GM12878 (cell line): ENCODE measurements at regions not wholly inside any gene's neighbourhood (a gene's known extent, or its start where the extent isn't known, plus 50 kb on each side); places are given as distances from the start of the nearest gene placed in this dataset.

ENCODE experiments used
- ATAC-seq: fragments of 200-7000 bp; cut with Tn5 transposase; 3 replicates; pipeline ENCODE4 v1.9.1; 2020; ENCODE audit warnings: mild to moderate bottlenecking, moderate library complexity
- BruUV-seq: library from RNA; stranded (reverse); fragments of 400-500 nt; replicated peaks from 2 replicates; lab custom pipeline; 2021; lab: Mats Ljungman, UMichigan
- CTCF ChIA-PET: fragments of 300-600 bp; sonication (Branson Sonifier 250); formaldehyde crosslinking; extraction: SDS; loops from one replicate; lab custom pipeline; 2021; ENCODE audit warnings: inconsistent platforms; lab: Yijun Ruan, JAX
- POLR2A ChIA-PET: fragments of 350-600 bp; formaldehyde crosslinking; extraction: SDS; loops from one replicate; lab custom pipeline; 2021; ENCODE audit warnings: inconsistent platforms; lab: Charles Lee
- RAD21 ChIA-PET: fragments of 300-600 bp; sonication (Branson Sonifier 250); formaldehyde crosslinking; loops from one replicate; lab custom pipeline; 2023; ENCODE audit warnings: antibody characterized with exemption; ENCODE audit not compliant: unreplicated experiment; lab: Charles Lee
- SMC1A ChIA-PET: fragments of 300-600 bp; sonication (Branson Sonifier 250); formaldehyde crosslinking; loops from one replicate; lab custom pipeline; 2023; ENCODE audit not compliant: unreplicated experiment, uncharacterized antibody; lab: Charles Lee
- DNase-seq: peaks from one replicate; pipeline ENCODE4 v3.0.0-alpha.2; 2011; ENCODE audit warnings: low read depth, low spot score
- FAIRE-seq: peaks from 3 replicates; lab custom pipeline; 2011; peaks lifted over from hg19 to GRCh38; lab: Jason Lieb, UNC
- H2AFZ ChIP-seq: 2 replicates; pipeline ENCODE4 v1.6.0; 2011; ENCODE audit warnings: low read depth, low read length, control low read depth; ENCODE audit not compliant: control insufficient read depth
- H3K27ac ChIP-seq: 2 replicates; pipeline ENCODE4 v1.5.1; 2011; ENCODE audit warnings: control low read depth; ENCODE audit not compliant: control insufficient read depth, insufficient read depth
- H3K27me3 ChIP-seq, 2 experiments: replicated peaks in 1 of 2; 2 replicates each; pipeline versions ENCODE4 v1.6.0 to v1.6.1; 2011; ENCODE audit warnings: low read length in 1 of 2; ENCODE audit not compliant: control insufficient read depth in 2 of 2, insufficient read depth in 2 of 2
- H3K36me3 ChIP-seq, 2 experiments: 2 replicates each; pipeline ENCODE4 v1.5.1; 2011; ENCODE audit warnings: low read length in 1 of 2; ENCODE audit not compliant: control insufficient read depth in 2 of 2, insufficient read depth in 2 of 2
- H3K4me1 ChIP-seq: 2 replicates; pipeline ENCODE4 v1.6.1; 2011; ENCODE audit warnings: mild to moderate bottlenecking, low read length, moderate library complexity, mixed read lengths; ENCODE audit not compliant: control insufficient read depth, insufficient read depth
- H3K4me2 ChIP-seq: 2 replicates; pipeline ENCODE4 v1.6.0; 2011; ENCODE audit warnings: control low read depth; ENCODE audit not compliant: control insufficient read depth, insufficient read depth
- H3K4me3 ChIP-seq: fragments of 200-600 bp; sonication (generic); 2 replicates; pipeline ENCODE4 v1.5.1; 2016
- H3K79me2 ChIP-seq: 2 replicates; pipeline ENCODE4 v1.6.0; 2011; ENCODE audit warnings: low read length; ENCODE audit not compliant: control insufficient read depth, insufficient read depth
- H3K9ac ChIP-seq: 2 replicates; pipeline ENCODE4 v1.8.0; 2011; ENCODE audit warnings: low read length, control low read depth, mixed read lengths; ENCODE audit not compliant: control insufficient read depth, insufficient read depth
- H3K9me3 ChIP-seq: replicated peaks from 3 replicates; pipeline ENCODE4 v1.5.1; 2011; ENCODE audit warnings: mild to moderate bottlenecking, low read length; ENCODE audit not compliant: control insufficient read depth, insufficient read depth
- H4K20me1 ChIP-seq: 2 replicates; pipeline ENCODE4 v1.6.0; 2011; ENCODE audit not compliant: control insufficient read depth, insufficient read depth
- BCL3 ChIP-seq: IDR thresholded peaks from 2 replicates; pipeline ENCODE4 v1.6.1; 2011; ENCODE audit warnings: borderline replicate concordance, low read depth, mild to moderate bottlenecking, moderate library complexity, low read length; ENCODE audit not compliant: insufficient read depth, poor library complexity, severe bottlenecking
- NFYB ChIP-seq: IDR thresholded peaks from 2 replicates; pipeline ENCODE4 v1.6.1; 2011; ENCODE audit warnings: low read depth, mild to moderate bottlenecking, low read length, improper control_type of control experiment, moderate library complexity; ENCODE audit not compliant: insufficient read depth
- RELB ChIP-seq: fragments of 450-650 bp; IDR thresholded peaks from 2 replicates; pipeline ENCODE4 v1.6.1; 2017; ENCODE audit warnings: low read depth, mild to moderate bottlenecking, moderate library complexity
- WGBS: methylation state at CpG from one replicate; pipeline ENCODE4 v1.1.6; 2016; ENCODE audit warnings: low lambda C conversion rate; ENCODE audit not compliant: insufficient replicate concordance, insufficient coverage; ENCODE audit errors: missing lambda C conversion rate; 5-methylcytosine and 5-hydroxymethylcytosine counted together
- in situ Hi-C: fragments of 300-500 bp; cut with MboI; formaldehyde crosslinking; loops from 9 replicates; pipeline ENCODE4 v1.14.3; 2018; ENCODE audit warnings: mixed read lengths
- intact Hi-C: fragments of 100-400 bp; cut with micrococcal nuclease; formaldehyde crosslinking; loops from one replicate; pipeline ENCODE4 v1.14.2; 2022; ENCODE audit not compliant: unreplicated experiment
- TF ChIP-seq, protein P1 (sequence below): IDR thresholded peaks from 2 replicates; pipeline ENCODE4 v1.6.1; 2011; ENCODE audit warnings: low read depth, mild to moderate bottlenecking, low read length, moderate library complexity, borderline replicate concordance; ENCODE audit errors: extremely low read depth

GRCh38 chr13:77815330-77815729, 103.3 kb downstream of the EDNRB start:
- Histone ChIP-seq H3K27me3 (no peaks in the 10 kb centered on the region), H2AFZ (no peak overlapping the region), H3K9ac (no peak overlapping the region), H3K27ac (no peak overlapping the region), H3K4me1 (no peaks in the 10 kb centered on the region), H3K79me2 (no peaks in the 10 kb centered on the region), H3K4me2 (no peak overlapping the region), H3K36me3 (no peaks in the 10 kb centered on the region), H4K20me1 (no peaks in the 10 kb centered on the region), H3K9me3 (no peaks in the 10 kb centered on the region), H3K4me3 (no peak overlapping the region)
- no peak for ATAC-seq
- CTCF ChIA-PET: no interaction called here
- SMC1A ChIA-PET: no interaction called here
- intact Hi-C loops (no loop called here), in situ Hi-C loops (no loop called here)
- POLR2A ChIA-PET: no interaction called here
- TF ChIP-seq, protein P1, sequence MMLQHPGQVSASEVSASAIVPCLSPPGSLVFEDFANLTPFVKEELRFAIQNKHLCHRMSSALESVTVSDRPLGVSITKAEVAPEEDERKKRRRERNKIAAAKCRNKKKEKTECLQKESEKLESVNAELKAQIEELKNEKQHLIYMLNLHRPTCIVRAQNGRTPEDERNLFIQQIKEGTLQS: no peak
- TF ChIP-seq NFYB (no peak), RELB (no peak), BCL3 (no peak)
- RAD21 ChIA-PET: no interaction called here
- WGBS: 50% methylated on average over 5 of the region's 5 CpGs
- BruUV-seq: no TSS peak
- no peak for DNase-seq
- no peak for FAIRE-seq
